D341Med (cell line): ENCODE measurements at regions not wholly inside any gene's neighbourhood (a gene's known extent, or its start where the extent isn't known, plus 50 kb on each side); places are given as distances from the start of the nearest gene placed in this dataset.
A peak's percentile ranks its signal among the peaks of the same experiment; 100 is the strongest.
"Not testable (repeated sequence)": the region's sequence is repeated elsewhere in the genome, so short reads cannot be mapped to it uniquely, and the experiment has no call there.

Source experiments
- DNase-seq: peaks from one replicate; pipeline ENCODE4 v3.0.0; 2012; ENCODE audit warnings: low spot score

GRCh38 chr14:97143456-97143855 is 346.3 kb downstream of the VRK1 start:
- no peak for DNase-seq

- not testable (repeated sequence) for DNase-seq
These were observed 350.8 kb downstream of the VRK1 start for GRCh38 chr14:97148021-97148420.

- no peak for DNase-seq
These were observed 352.6 kb downstream of the VRK1 start for GRCh38 chr14:97149775-97150174.

GRCh38 chr14:97153527-97153926 is 356.3 kb downstream of the VRK1 start:
- DNase-seq, result no peak

- no peak for DNase-seq
These were observed 358.1 kb downstream of the VRK1 start for GRCh38 chr14:97155320-97155719.

GRCh38 chr14:97155814-97156213 is 358.6 kb downstream of the VRK1 start:
- DNase-seq, result no peak

- no peak for DNase-seq
These were observed 359.5 kb downstream of the VRK1 start for GRCh38 chr14:97156705-97157104.

- no peak for DNase-seq
These were observed 360.9 kb downstream of the VRK1 start for GRCh38 chr14:97158102-97158501.

- DNase-seq, result no peak
These were observed 361.9 kb downstream of the VRK1 start for GRCh38 chr14:97159124-97159523.

- no peak for DNase-seq
These were observed 365.4 kb downstream of the VRK1 start for GRCh38 chr14:97162621-97163020.

- DNase-seq, result no peak
These were observed 366.8 kb downstream of the VRK1 start for GRCh38 chr14:97164021-97164420.

- DNase-seq, result no peak
These were observed 369.3 kb downstream of the VRK1 start for GRCh38 chr14:97166497-97166896.

GRCh38 chr14:97167577-97167976 is 370.4 kb downstream of the VRK1 start:
- DNase-seq, result not testable (repeated sequence)

- no peak for DNase-seq
These were observed 375.5 kb downstream of the VRK1 start for GRCh38 chr14:97172644-97173043.

GRCh38 chr14:97177016-97177415 is 379.8 kb downstream of the VRK1 start:
- peak; percentile 50 for DNase-seq

GRCh38 chr14:97177635-97178034 is 380.5 kb downstream of the VRK1 start:
- DNase-seq, result no peak

GRCh38 chr14:97178781-97179180 is 381.6 kb downstream of the VRK1 start:
- no peak for DNase-seq

- DNase-seq, result no peak
These were observed 382.4 kb downstream of the VRK1 start for GRCh38 chr14:97179573-97179972.

GRCh38 chr14:97180304-97181200 is 383.4 kb downstream of the VRK1 start:
- no peak for DNase-seq

- peak; percentile 43 for DNase-seq
These were observed 388.0 kb downstream of the VRK1 start for GRCh38 chr14:97185186-97185585.

- no peak for DNase-seq
These were observed 390.7 kb downstream of the VRK1 start for GRCh38 chr14:97187916-97188315.

- no peak for DNase-seq
These were observed 399.2 kb downstream of the VRK1 start for GRCh38 chr14:97196336-97196735.

GRCh38 chr14:97198813-97199212 is 401.6 kb downstream of the VRK1 start:
- no peak for DNase-seq

GRCh38 chr14:97200245-97200644 is 403.1 kb downstream of the VRK1 start:
- no peak for DNase-seq
